GM12892 (cell line): ENCODE measurements at regions not wholly inside any gene's neighbourhood (a gene's known extent, or its start where the extent isn't known, plus 50 kb on each side); places are given as distances from the start of the nearest gene placed in this dataset.
"Not testable (repeated sequence)": the region's sequence is repeated elsewhere in the genome, so short reads cannot be mapped to it uniquely, and the experiment has no call there.

Experiments used
- POLR2A ChIP-seq: IDR thresholded peaks from 2 replicates; pipeline ENCODE4 v1.6.1; 2011; ENCODE audit warnings: low read depth, low read length, control low read depth
- POLR2AphosphoS5 ChIP-seq: IDR thresholded peaks from 2 replicates; pipeline ENCODE4 v1.6.1; 2011; ENCODE audit warnings: low read depth, low read length, control low read depth
- TAF1 ChIP-seq: IDR thresholded peaks from 2 replicates; pipeline ENCODE4 v1.6.1; 2011; ENCODE audit warnings: low read depth, mild to moderate bottlenecking, control low read depth, low read length, borderline replicate concordance

DNA sequence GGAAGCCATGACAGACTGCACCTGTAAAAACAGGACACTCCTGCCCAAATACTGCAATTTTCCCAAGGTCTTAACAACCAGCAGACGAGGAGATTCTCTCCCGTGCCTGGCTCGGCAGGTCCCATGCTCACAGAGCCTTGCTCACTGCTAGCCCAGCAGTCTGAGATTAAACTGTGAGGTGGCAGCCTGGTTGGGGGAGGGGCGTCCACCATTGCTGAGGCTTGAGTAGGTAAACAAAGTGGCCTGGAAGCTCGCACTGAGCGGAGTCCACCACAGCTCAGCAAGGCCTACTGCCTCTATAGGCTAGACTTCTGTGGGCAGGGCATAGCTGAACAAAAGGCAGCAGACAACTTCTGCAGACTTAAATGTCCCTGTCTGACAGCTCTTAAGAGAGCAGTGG, 80.3 kb downstream of the ANXA5 start:
- TF ChIP-seq POLR2A, TAF1, POLR2AphosphoS5: not testable (repeated sequence)
